ENCODE measurements at regions not wholly inside any gene's neighbourhood (a gene's known extent, or its start where the extent isn't known, plus 50 kb on each side); places are given as distances from the start of the nearest gene placed in this dataset.

- no peak for TF ChIP-seq CTCF (IDR thresholded peaks at IDR 0.05)
- no peak for TF ChIP-seq EZH2 (IDR thresholded peaks at IDR 0.05; ENCODE audit: borderline replicate concordance, insufficient read depth, low read depth, low read length, poor library complexity, severe bottlenecking)
Measured at GRCh38 chr9:17936365-17936764, 357.5 kb downstream of the SH3GL2 start.

Data from B cell (primary cell).